Endothelial cell of umbilical vein (primary cell): ENCODE measurements at regions not wholly inside any gene's neighbourhood (a gene's known extent, or its start where the extent isn't known, plus 50 kb on each side); places are given as distances from the start of the nearest gene placed in this dataset.
"Not testable (repeated sequence)": the region's sequence is repeated elsewhere in the genome, so short reads cannot be mapped to it uniquely, and the experiment has no call there.

Experiments used
- BruUV-seq: library from RNA; stranded (reverse); fragments of 400-500 nt; replicated peaks from 2 replicates; lab custom pipeline; 2021; lab: Mats Ljungman, UMichigan
- CTCF ChIA-PET: fragments of 300-600, 350-600 bp; sonication (Branson Sonifier 250); formaldehyde crosslinking; loops from one replicate; lab custom pipeline; 2021; ENCODE audit warnings: antibody characterized with exemption, inconsistent platforms; lab: Charles Lee
- POLR2A ChIA-PET: fragments of 300-600, 350-600 bp; sonication (Branson Sonifier 250); formaldehyde crosslinking; loops from one replicate; lab custom pipeline; 2021; ENCODE audit warnings: antibody characterized with exemption, inconsistent platforms; lab: Charles Lee
- DNase-seq: peaks from one replicate; pipeline ENCODE4 v3.0.0-alpha.2; 2011; ENCODE audit warnings: low read depth, low spot score
- FAIRE-seq: peaks from 2 replicates; lab custom pipeline; 2011; peaks lifted over from hg19 to GRCh38; lab: Jason Lieb, UNC
- H2AFZ ChIP-seq: 2 replicates; pipeline ENCODE4 v1.6.0; 2012; ENCODE audit warnings: low read depth, low read length, control low read depth, inconsistent platforms
- H3K27ac ChIP-seq: 2 replicates; pipeline ENCODE4 v1.5.1; 2011; ENCODE audit warnings: low read depth, mild to moderate bottlenecking, control low read depth, low read length, moderate library complexity; ENCODE audit not compliant: insufficient read depth
- H3K27me3 ChIP-seq, 2 experiments: 2 replicates each; pipeline versions ENCODE4 v1.6.0 to v1.6.1; 2011; ENCODE audit warnings: low read length in 2 of 2, mixed read lengths in 1 of 2; ENCODE audit not compliant: control insufficient read depth in 2 of 2, insufficient read depth in 2 of 2
- H3K36me3 ChIP-seq, 2 experiments: 2 replicates in 1 of 2; 3 replicates in 1 of 2; pipeline ENCODE4 v1.5.1; 2011; ENCODE audit warnings: low read length in 2 of 2, mild to moderate bottlenecking in 1 of 2, moderate library complexity in 1 of 2; ENCODE audit not compliant: control insufficient read depth in 2 of 2, insufficient read depth in 2 of 2; ENCODE audit errors: extremely low read depth in 1 of 2
- H3K4me1 ChIP-seq: 3 replicates; pipeline ENCODE4 v1.5.1; 2011; ENCODE audit warnings: mild to moderate bottlenecking, low read length; ENCODE audit not compliant: control insufficient read depth, insufficient read depth; ENCODE audit errors: extremely low read depth
- H3K4me2 ChIP-seq: 2 replicates; pipeline ENCODE4 v1.6.1; 2011; ENCODE audit warnings: low read length, control low read depth, mixed read lengths; ENCODE audit not compliant: insufficient read depth
- H3K4me3 ChIP-seq, 3 experiments: fragments of 200-600 bp in 1 of 3; sonication (generic), shearing (Covaris generic) in 1 of 3; replicated peaks in 1 of 3; 2 replicates each; pipeline ENCODE4 v1.5.1; 2011 to 2016; ENCODE audit warnings: control low read depth in 3 of 3, low read length in 3 of 3, mild to moderate bottlenecking in 2 of 3, inconsistent platforms in 1 of 3, low read depth in 1 of 3, moderate library complexity in 1 of 3; ENCODE audit not compliant: insufficient read depth in 1 of 3
- H3K79me2 ChIP-seq: 2 replicates; pipeline ENCODE4 v1.6.0; 2012; ENCODE audit warnings: low read length, inconsistent platforms; ENCODE audit not compliant: control insufficient read depth, insufficient read depth
- H3K9ac ChIP-seq: replicated peaks from 2 replicates; pipeline ENCODE3; 2011; ENCODE audit warnings: low read length, control low read depth; ENCODE audit not compliant: insufficient read depth; ENCODE audit errors: extremely low read depth
- H3K9me1 ChIP-seq: replicated peaks from 3 replicates; pipeline ENCODE4 v1.6.0; 2011; ENCODE audit warnings: mild to moderate bottlenecking, low read length; ENCODE audit not compliant: control insufficient read depth, insufficient read depth; ENCODE audit errors: extremely low read depth
- H3K9me3 ChIP-seq: replicated peaks from 2 replicates; pipeline ENCODE4 v1.5.1; 2012; ENCODE audit warnings: low read length, inconsistent platforms; ENCODE audit not compliant: control insufficient read depth, insufficient read depth
- H4K20me1 ChIP-seq: replicated peaks from 2 replicates; pipeline ENCODE3; 2011; ENCODE audit warnings: mild to moderate bottlenecking, low read length; ENCODE audit not compliant: control insufficient read depth, insufficient read depth; ENCODE audit errors: extremely low read depth
- CTCF ChIP-seq, 2 donors: IDR thresholded peaks; 1 replicate in 1 of 2; 2 replicates in 1 of 2; pipeline ENCODE4 v1.5.1; 2011; ENCODE audit warnings: low read length in 2 of 2, mild to moderate bottlenecking in 2 of 2, moderate library complexity in 2 of 2, control low read depth in 1 of 2, inconsistent platforms in 1 of 2, low read depth in 1 of 2; ENCODE audit not compliant: insufficient read depth in 1 of 2; ENCODE audit errors: extremely low read depth in 1 of 2
- EZH2 ChIP-seq: IDR thresholded peaks from 2 replicates; pipeline ENCODE4 v1.6.1; 2012; ENCODE audit warnings: borderline replicate concordance, low read depth, mild to moderate bottlenecking, moderate library complexity, low read length, inconsistent platforms; ENCODE audit not compliant: severe bottlenecking
- FOS ChIP-seq: IDR thresholded peaks from 2 replicates; pipeline ENCODE4 v1.6.1; 2011; ENCODE audit warnings: mild to moderate bottlenecking, low read length, moderate library complexity, borderline replicate concordance; ENCODE audit not compliant: insufficient read depth
- GATA2 ChIP-seq: IDR thresholded peaks from 2 replicates; pipeline ENCODE4 v1.7.0; 2011; ENCODE audit warnings: low read depth, mild to moderate bottlenecking, moderate library complexity, mixed read lengths, low read length; ENCODE audit not compliant: insufficient read length, insufficient read depth
- JUN ChIP-seq: IDR thresholded peaks from 2 replicates; pipeline ENCODE4 v1.6.1; 2011; ENCODE audit warnings: borderline replicate concordance, low read depth; ENCODE audit not compliant: insufficient read length, insufficient read depth
- MYC ChIP-seq: IDR thresholded peaks from one replicate; pipeline ENCODE4 v1.6.1; 2011; ENCODE audit warnings: mild to moderate bottlenecking, low read depth, low read length
- POLR2A ChIP-seq: IDR thresholded peaks from 2 replicates; pipeline ENCODE4 v1.6.1; 2012; ENCODE audit warnings: low read depth, mild to moderate bottlenecking, control low read depth, low read length
- POLR2AphosphoS5 ChIP-seq: IDR thresholded peaks from 2 replicates; pipeline ENCODE4 v1.6.1; 2012; ENCODE audit warnings: low read depth, mild to moderate bottlenecking, control low read depth, low read length, moderate library complexity; ENCODE audit not compliant: insufficient read depth
- dilution Hi-C: fragments of 300-500 bp; cut with MboI; formaldehyde crosslinking; loops from one replicate; pipeline ENCODE4 v1.15.0; 2019; ENCODE audit warnings: low sequenced_read_pairs; ENCODE audit not compliant: extremely low pct_ligation_motif_present
- intact Hi-C: fragments of 100-400 bp; cut with micrococcal nuclease; formaldehyde crosslinking; loops from one replicate; pipeline ENCODE4 v1.10.0; 2022
- TF ChIP-seq, protein P1 (sequence below): IDR thresholded peaks from 2 replicates; pipeline ENCODE4 v1.6.1; 2011; ENCODE audit not compliant: insufficient read depth, insufficient read length

GRCh38 chr13:106083620-106084350 is 451.7 kb downstream of the EFNB2 start:
- H3K27me3 ChIP-seq, result no peaks in the 10 kb centered on the region
- POLR2A ChIA-PET, result no interaction called here
- DNase-seq (peak; percentile 86), FAIRE-seq (peak; percentile 72)
- H3K4me1 ChIP-seq, result no peaks in the 10 kb centered on the region
- intact Hi-C loops, result loop anchor here (1.0 to 10.0 kb wide), 11 partner anchors 79 to 1509 kb away; no protein-coding TSS in a partner anchor
- H3K79me2 ChIP-seq, result no peaks in the 10 kb centered on the region
- TF ChIP-seq FOS (no peak), POLR2AphosphoS5 (no peak), GATA2 (peak; percentile 10), JUN (no peak), MYC (no peak), EZH2 (no peak), CTCF (IDR thresholded peaks at IDR 0.05; ENCODE audit: extremely low read depth in 1 of 2, insufficient read depth in 1 of 2, low read depth in 1 of 2, low read length in 2 of 2) (peak; percentile 71 to 77), POLR2A (no peak)
- TF ChIP-seq, protein P1, sequence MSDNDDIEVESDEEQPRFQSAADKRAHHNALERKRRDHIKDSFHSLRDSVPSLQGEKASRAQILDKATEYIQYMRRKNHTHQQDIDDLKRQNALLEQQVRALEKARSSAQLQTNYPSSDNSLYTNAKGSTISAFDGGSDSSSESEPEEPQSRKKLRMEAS, result no peak
- H3K9ac ChIP-seq, result no peak overlapping the region
- dilution Hi-C loops, result no loop called here
- H4K20me1 ChIP-seq, result no peaks in the 10 kb centered on the region
- H2AFZ ChIP-seq, result no peak overlapping the region
- H3K9me3 ChIP-seq, result no peaks in the 10 kb centered on the region
- no TSS peak for BruUV-seq
- H3K4me3 ChIP-seq, result no peak overlapping the region
- no peak overlapping the region for H3K4me2 ChIP-seq
- CTCF ChIA-PET, result interaction anchor here (1.1 to 4.8 kb wide), 8 partner anchors 14 to 534 kb away, joined by 3 to 31 read pairs (median 4); no protein-coding TSS in a partner anchor
- H3K27ac ChIP-seq, result no peak overlapping the region
- H3K36me3 ChIP-seq, result no peaks in the 10 kb centered on the region
- H3K9me1 ChIP-seq, result no peaks in the 10 kb centered on the region

- H3K4me1 ChIP-seq, H3K4me2 ChIP-seq, BruUV-seq, FAIRE-seq, H3K79me2 ChIP-seq, DNase-seq, H4K20me1 ChIP-seq, dilution Hi-C loops, H3K27ac ChIP-seq, H3K9me1 ChIP-seq, POLR2A ChIA-PET, H3K9ac ChIP-seq, H3K4me3 ChIP-seq, H3K27me3 ChIP-seq, H3K9me3 ChIP-seq, H3K36me3 ChIP-seq, H2AFZ ChIP-seq: not testable (repeated sequence)
- intact Hi-C loops, result loop anchor here (5.0 to 10.0 kb wide), 5 partner anchors 81 to 1506 kb away; no protein-coding TSS in a partner anchor
- CTCF ChIA-PET, result interaction anchor here (1.0 to 4.8 kb wide), 3 partner anchors 286 to 455 kb away, joined by 3 to 31 read pairs (median 15); partner anchors contain the start of gene EFNB2
Measured at GRCh38 chr13:106081221-106081620, 454.2 kb downstream of the EFNB2 start.
